NT2/D1 (cell line): ENCODE measurements at regions not wholly inside any gene's neighbourhood (a gene's known extent, or its start where the extent isn't known, plus 50 kb on each side); places are given as distances from the start of the nearest gene placed in this dataset.

Experiments
- DNase-seq: peaks from one replicate; pipeline ENCODE4 v3.0.0-alpha.2; 2011; ENCODE audit warnings: low read depth, low spot score
- H3K27me3 ChIP-seq: 2 replicates; pipeline ENCODE4 v1.6.0; 2011; ENCODE audit warnings: mild to moderate bottlenecking; ENCODE audit not compliant: insufficient read length, insufficient read depth
- H3K36me3 ChIP-seq: 2 replicates; pipeline ENCODE4 v1.6.1; 2011; ENCODE audit warnings: mild to moderate bottlenecking, low read length, mixed read lengths; ENCODE audit not compliant: insufficient read depth, insufficient read length
- H3K4me1 ChIP-seq: 2 replicates; pipeline ENCODE4 v1.5.1; 2011; ENCODE audit not compliant: insufficient read depth, insufficient read length
- H3K4me3 ChIP-seq: 2 replicates; pipeline ENCODE4 v1.5.1; 2011; ENCODE audit warnings: low read depth; ENCODE audit not compliant: insufficient read length
- H3K9ac ChIP-seq: 2 replicates; pipeline ENCODE4 v1.6.0; 2011; ENCODE audit warnings: low read depth; ENCODE audit not compliant: insufficient read length
- H3K9me3 ChIP-seq: 2 replicates; pipeline ENCODE4 v1.5.1; 2011; ENCODE audit warnings: mild to moderate bottlenecking, low read length; ENCODE audit not compliant: insufficient read depth
- SUZ12 ChIP-seq: IDR thresholded peaks from 2 replicates; pipeline ENCODE4 v1.6.1; 2011; ENCODE audit not compliant: insufficient read length, insufficient read depth; ENCODE audit errors: extremely low read depth
- YY1 ChIP-seq: IDR thresholded peaks from 2 replicates; pipeline ENCODE4 v1.6.1; 2011; ENCODE audit not compliant: insufficient read length, insufficient read depth
- ZNF274 ChIP-seq: IDR thresholded peaks from 2 replicates; pipeline ENCODE4 v1.6.1; 2011; ENCODE audit warnings: mild to moderate bottlenecking, low read depth, low read length

DNA sequence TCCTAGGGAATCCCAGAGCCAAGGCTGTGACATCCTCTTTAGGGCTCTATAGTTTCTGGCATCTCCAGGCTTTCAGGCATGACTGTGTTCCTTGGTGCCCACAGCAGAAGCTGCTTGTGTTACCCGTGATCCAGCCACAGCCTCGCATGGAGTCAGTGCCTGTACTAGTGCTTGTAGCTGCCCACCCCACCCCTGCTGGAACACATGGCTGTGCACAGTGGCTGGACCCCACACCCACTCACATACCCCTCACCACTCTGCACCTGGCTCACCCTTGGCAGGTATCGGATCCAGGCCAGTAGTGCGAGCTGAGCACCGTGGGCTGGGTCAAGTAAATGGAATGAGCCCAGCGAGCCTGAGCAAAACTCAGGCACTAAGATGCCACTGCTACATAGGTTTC is 934.7 kb upstream of the PRMT6 start:
- H3K9me3 ChIP-seq: peaks cover 29% of the 10 kb centered on the region
- H3K27me3 ChIP-seq: no peaks in the 10 kb centered on the region
- no peak for DNase-seq
- no peak overlapping the region for H3K4me3 ChIP-seq
- H3K9ac ChIP-seq: no peak overlapping the region
- no peaks in the 10 kb centered on the region for H3K4me1 ChIP-seq
- H3K36me3 ChIP-seq: no peaks in the 10 kb centered on the region
- TF ChIP-seq ZNF274 (no peak), SUZ12 (no peak), YY1 (no peak)

DNA sequence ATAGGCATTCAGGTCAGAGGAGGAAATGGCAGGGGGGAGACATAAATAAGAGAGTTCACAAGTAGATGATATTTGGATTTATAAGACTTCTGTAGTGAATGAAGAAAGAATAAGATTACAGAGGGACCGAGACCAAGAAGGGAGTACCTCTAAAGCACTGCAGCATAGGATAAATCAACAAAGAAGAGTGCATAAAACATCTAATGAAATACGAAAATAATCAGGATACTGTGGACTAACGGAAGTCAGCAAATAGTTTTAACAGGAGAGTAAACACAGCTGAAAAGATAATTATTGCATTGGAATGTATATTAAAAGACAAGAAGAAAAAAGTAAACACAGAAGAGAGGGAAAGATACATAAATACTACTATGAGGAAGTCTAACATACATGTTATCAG is 921.9 kb upstream of the PRMT6 start:
- Histone ChIP-seq H3K9ac (no peak overlapping the region), H3K9me3 (no peaks in the 10 kb centered on the region), H3K4me3 (no peak overlapping the region), H3K36me3 (no peaks in the 10 kb centered on the region), H3K4me1 (no peaks in the 10 kb centered on the region), H3K27me3 (no peaks in the 10 kb centered on the region)
- no peak for DNase-seq
- no peak for TF ChIP-seq YY1
- no peak for TF ChIP-seq ZNF274
- TF ChIP-seq SUZ12: no peak

DNA sequence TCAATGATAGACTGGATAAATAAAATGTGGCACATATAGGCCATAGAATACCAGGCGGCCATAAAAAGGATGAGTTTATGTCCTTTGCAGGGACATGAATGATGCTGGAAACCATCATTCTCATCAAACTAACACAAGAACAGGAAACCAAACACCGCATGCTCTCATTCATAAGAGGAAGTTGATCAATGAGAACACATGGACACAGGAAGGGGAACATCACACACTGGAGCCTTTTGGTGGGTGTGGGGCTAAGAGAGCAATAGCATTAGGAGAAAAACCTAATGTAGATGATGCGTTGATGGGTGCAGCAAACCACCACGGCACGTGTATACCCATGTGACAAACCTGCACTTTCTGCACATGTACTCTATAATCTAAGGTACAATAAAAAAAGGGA is 883.4 kb upstream of the PRMT6 start:
- no peak overlapping the region for H3K9ac ChIP-seq
- H3K9me3 ChIP-seq: no peaks in the 10 kb centered on the region
- H3K36me3 ChIP-seq: no peaks in the 10 kb centered on the region
- DNase-seq: no peak
- H3K4me3 ChIP-seq: no peak overlapping the region
- H3K27me3 ChIP-seq: no peaks in the 10 kb centered on the region
- no peak for TF ChIP-seq YY1
- no peak for TF ChIP-seq ZNF274
- TF ChIP-seq SUZ12: no peak
- no peaks in the 10 kb centered on the region for H3K4me1 ChIP-seq

DNA sequence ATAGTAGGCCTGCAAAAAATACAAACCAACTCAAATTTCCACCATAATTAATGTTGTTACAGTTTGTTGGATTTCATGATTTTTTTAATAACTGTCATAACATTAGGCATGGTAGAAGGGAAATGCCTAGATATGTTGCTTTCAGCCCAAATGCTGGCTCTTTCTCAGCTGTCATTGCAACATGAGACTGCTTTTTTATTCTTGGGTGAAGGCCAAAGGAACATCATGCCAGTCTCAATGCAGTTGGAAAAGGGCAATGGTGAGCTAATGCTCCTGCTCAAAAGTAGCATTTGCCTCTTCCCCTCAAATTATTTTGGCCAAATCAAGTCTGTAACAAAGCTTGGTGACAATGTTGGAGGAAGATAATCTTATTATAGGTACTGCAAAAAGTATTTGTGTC is 877.7 kb upstream of the PRMT6 start:
- TF ChIP-seq ZNF274 (no peak), SUZ12 (no peak), YY1 (no peak)

DNA sequence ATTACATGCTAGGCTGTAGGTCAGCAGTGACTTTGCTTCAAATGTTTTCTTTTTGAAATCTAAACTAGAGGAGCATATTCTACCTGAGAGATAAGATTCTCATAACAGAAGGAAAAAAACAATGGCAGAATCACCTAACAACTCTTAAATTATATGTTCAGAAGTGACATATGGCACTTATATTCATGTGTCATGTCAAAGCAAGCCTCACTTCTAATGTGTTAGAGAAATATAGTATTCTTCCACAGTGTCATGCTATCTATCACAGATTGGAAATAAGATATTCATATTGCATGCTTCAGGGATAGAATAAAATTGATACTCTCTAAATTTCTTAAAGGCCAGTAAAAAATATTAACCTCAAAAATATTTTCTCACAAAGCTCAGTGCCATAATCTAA is 874.6 kb upstream of the PRMT6 start:
- H3K9me3 ChIP-seq: peaks cover 6% of the 10 kb centered on the region; the same call in 1 of the 2 replicates
- no peaks in the 10 kb centered on the region for H3K27me3 ChIP-seq
- H3K4me1 ChIP-seq: no peaks in the 10 kb centered on the region
- H3K36me3 ChIP-seq: no peaks in the 10 kb centered on the region
- H3K4me3 ChIP-seq: no peak overlapping the region
- H3K9ac ChIP-seq: no peak overlapping the region
- no peak for DNase-seq
- no peak for TF ChIP-seq YY1
- TF ChIP-seq SUZ12: no peak
- no peak for TF ChIP-seq ZNF274

More for the DNA sequence above, 877.7 kb upstream of the PRMT6 start:
- Histone ChIP-seq H3K4me3 (no peak overlapping the region), H3K4me1 (no peaks in the 10 kb centered on the region), H3K9ac (no peak overlapping the region), H3K27me3 (no peaks in the 10 kb centered on the region), H3K36me3 (no peaks in the 10 kb centered on the region), H3K9me3 (peaks cover 6% of the 10 kb centered on the region; the same call in 1 of the 2 replicates)
- DNase-seq: no peak

- Histone ChIP-seq H3K27me3 (no peaks in the 10 kb centered on the region), H3K4me1 (no peaks in the 10 kb centered on the region), H3K9me3 (peaks cover 6% of the 10 kb centered on the region; the same call in 1 of the 2 replicates), H3K36me3 (no peaks in the 10 kb centered on the region), H3K9ac (no peak overlapping the region), H3K4me3 (no peak overlapping the region)
- DNase-seq: no peak
- TF ChIP-seq YY1 (no peak), ZNF274 (no peak), SUZ12 (no peak)
These were observed 871.4 kb upstream of the PRMT6 start for GRCh38 chr1:106185089-106185488.

DNA sequence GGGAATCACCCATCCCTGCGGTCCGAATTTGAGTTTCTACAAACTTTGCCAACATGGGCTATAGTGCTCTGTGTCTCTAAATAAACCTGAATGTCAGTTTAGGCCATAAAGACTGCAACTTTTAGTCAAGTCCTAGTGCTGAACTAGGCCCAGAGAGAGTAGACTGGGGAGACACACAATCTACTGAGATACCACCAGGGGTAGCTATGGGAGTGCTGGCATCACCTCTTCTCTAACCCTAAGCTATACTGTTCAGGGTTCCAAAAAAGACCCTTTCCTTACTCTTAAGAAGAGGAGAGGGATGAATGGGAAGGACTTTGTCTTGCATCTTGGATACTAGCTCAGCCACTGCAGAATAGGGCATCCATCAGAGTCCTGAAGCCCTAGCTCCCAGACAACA is 866.7 kb upstream of the PRMT6 start:
- TF ChIP-seq YY1 (no peak), SUZ12 (no peak), ZNF274 (no peak)
- Histone ChIP-seq H3K36me3 (no peaks in the 10 kb centered on the region), H3K27me3 (no peaks in the 10 kb centered on the region), H3K4me3 (no peak overlapping the region), H3K9ac (no peak overlapping the region), H3K4me1 (no peaks in the 10 kb centered on the region), H3K9me3 (no peaks in the 10 kb centered on the region; the same call in 1 of the 2 replicates)
- no peak for DNase-seq

DNA sequence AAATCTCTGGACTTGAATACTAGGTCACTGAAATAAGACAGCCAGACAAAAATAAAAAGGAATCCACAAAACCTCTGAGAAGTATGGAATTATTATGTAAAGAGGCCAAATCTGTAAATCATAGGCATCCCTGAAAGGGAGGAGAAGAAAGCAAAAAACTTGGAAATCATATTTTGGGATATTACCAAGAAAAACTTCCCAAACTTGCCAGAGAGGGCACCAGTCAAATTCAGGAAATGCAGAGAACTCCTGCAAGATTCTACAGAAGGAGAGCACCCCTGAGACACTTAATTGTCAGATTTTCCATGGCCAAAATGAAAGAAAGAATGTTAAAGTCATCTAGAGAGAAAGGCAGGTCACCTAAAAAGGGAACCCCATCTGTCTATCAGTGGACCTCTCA is 862.3 kb upstream of the PRMT6 start:
- H3K36me3 ChIP-seq: no peaks in the 10 kb centered on the region
- H3K27me3 ChIP-seq: no peaks in the 10 kb centered on the region
- DNase-seq: no peak
- H3K4me1 ChIP-seq: no peaks in the 10 kb centered on the region
- no peak overlapping the region for H3K4me3 ChIP-seq
- H3K9ac ChIP-seq: no peak overlapping the region
- H3K9me3 ChIP-seq: no peaks in the 10 kb centered on the region; the same call in 1 of the 2 replicates
- TF ChIP-seq YY1 (no peak), SUZ12 (no peak), ZNF274 (no peak)
